Uterus (tissue), 2 donors: ENCODE measurements at regions not wholly inside any gene's neighbourhood (a gene's known extent, or its start where the extent isn't known, plus 50 kb on each side); places are given as distances from the start of the nearest gene placed in this dataset.

ENCODE experiments used
- CTCF ChIP-seq, 4 experiments: fragments of 200-600 bp in 2 of 4; fragments of 450-650 bp in 2 of 4; sonication (generic) in 2 of 4; IDR thresholded peaks; one replicate each; pipeline ENCODE4 v1.5.1; 2016 to 2019; ENCODE audit warnings: antibody characterized with exemption in 4 of 4, mild to moderate bottlenecking in 2 of 4, moderate library complexity in 1 of 4
- POLR2A ChIP-seq, 2 donors: fragments of 450-650 bp; IDR thresholded peaks; one replicate each; pipeline ENCODE4 v1.6.1; 2016; ENCODE audit warnings: antibody characterized with exemption in 2 of 2, mild to moderate bottlenecking in 1 of 2, moderate library complexity in 1 of 2

GRCh38 chr7:19312416-19312815 is 167.2 kb upstream of the FERD3L start:
- TF ChIP-seq CTCF (IDR thresholded peaks at IDR 0.05) (no peak), POLR2A (IDR thresholded peaks at IDR 0.05) (no peak)
